ENCODE measurements at regions not wholly inside any gene's neighbourhood (a gene's known extent, or its start where the extent isn't known, plus 50 kb on each side); places are given as distances from the start of the nearest gene placed in this dataset.

- no peak for TF ChIP-seq CTCF (IDR thresholded peaks at IDR 0.05; ENCODE audit: insufficient read depth, low read depth, low read length)
- no peak for TF ChIP-seq EZH2 (IDR thresholded peaks at IDR 0.05; ENCODE audit: insufficient read depth, low read length)
Observed at GRCh38 chr18:32867936-32868335, 95.1 kb upstream of the KLHL14 start.
